GM12878 (cell line): ENCODE measurements at regions not wholly inside any gene's neighbourhood (a gene's known extent, or its start where the extent isn't known, plus 50 kb on each side); places are given as distances from the start of the nearest gene placed in this dataset.

Experiments
- ATAC-seq: fragments of 200-7000 bp; cut with Tn5 transposase; 3 replicates; pipeline ENCODE4 v1.9.1; 2020; ENCODE audit warnings: mild to moderate bottlenecking, moderate library complexity
- BruUV-seq: library from RNA; stranded (reverse); fragments of 400-500 nt; replicated peaks from 2 replicates; lab custom pipeline; 2021; lab: Mats Ljungman, UMichigan
- CTCF ChIA-PET: fragments of 300-600 bp; sonication (Branson Sonifier 250); formaldehyde crosslinking; extraction: SDS; loops from one replicate; lab custom pipeline; 2021; ENCODE audit warnings: inconsistent platforms; lab: Yijun Ruan, JAX
- POLR2A ChIA-PET: fragments of 350-600 bp; formaldehyde crosslinking; extraction: SDS; loops from one replicate; lab custom pipeline; 2021; ENCODE audit warnings: inconsistent platforms; lab: Charles Lee
- RAD21 ChIA-PET: fragments of 300-600 bp; sonication (Branson Sonifier 250); formaldehyde crosslinking; loops from one replicate; lab custom pipeline; 2023; ENCODE audit warnings: antibody characterized with exemption; ENCODE audit not compliant: unreplicated experiment; lab: Charles Lee
- SMC1A ChIA-PET: fragments of 300-600 bp; sonication (Branson Sonifier 250); formaldehyde crosslinking; loops from one replicate; lab custom pipeline; 2023; ENCODE audit not compliant: unreplicated experiment, uncharacterized antibody; lab: Charles Lee
- DNase-seq: peaks from one replicate; pipeline ENCODE4 v3.0.0-alpha.2; 2011; ENCODE audit warnings: low read depth, low spot score
- FAIRE-seq: peaks from 3 replicates; lab custom pipeline; 2011; peaks lifted over from hg19 to GRCh38; lab: Jason Lieb, UNC
- H2AFZ ChIP-seq: 2 replicates; pipeline ENCODE4 v1.6.0; 2011; ENCODE audit warnings: low read depth, low read length, control low read depth; ENCODE audit not compliant: control insufficient read depth
- H3K27ac ChIP-seq: 2 replicates; pipeline ENCODE4 v1.5.1; 2011; ENCODE audit warnings: control low read depth; ENCODE audit not compliant: control insufficient read depth, insufficient read depth
- H3K27me3 ChIP-seq, 2 experiments: replicated peaks in 1 of 2; 2 replicates each; pipeline versions ENCODE4 v1.6.0 to v1.6.1; 2011; ENCODE audit warnings: low read length in 1 of 2; ENCODE audit not compliant: control insufficient read depth in 2 of 2, insufficient read depth in 2 of 2
- H3K36me3 ChIP-seq, 2 experiments: 2 replicates each; pipeline ENCODE4 v1.5.1; 2011; ENCODE audit warnings: low read length in 1 of 2; ENCODE audit not compliant: control insufficient read depth in 2 of 2, insufficient read depth in 2 of 2
- H3K4me1 ChIP-seq: 2 replicates; pipeline ENCODE4 v1.6.1; 2011; ENCODE audit warnings: mild to moderate bottlenecking, low read length, moderate library complexity, mixed read lengths; ENCODE audit not compliant: control insufficient read depth, insufficient read depth
- H3K4me2 ChIP-seq: 2 replicates; pipeline ENCODE4 v1.6.0; 2011; ENCODE audit warnings: control low read depth; ENCODE audit not compliant: control insufficient read depth, insufficient read depth
- H3K4me3 ChIP-seq: fragments of 200-600 bp; sonication (generic); 2 replicates; pipeline ENCODE4 v1.5.1; 2016
- H3K79me2 ChIP-seq: 2 replicates; pipeline ENCODE4 v1.6.0; 2011; ENCODE audit warnings: low read length; ENCODE audit not compliant: control insufficient read depth, insufficient read depth
- H3K9ac ChIP-seq: 2 replicates; pipeline ENCODE4 v1.8.0; 2011; ENCODE audit warnings: low read length, control low read depth, mixed read lengths; ENCODE audit not compliant: control insufficient read depth, insufficient read depth
- H3K9me3 ChIP-seq: replicated peaks from 3 replicates; pipeline ENCODE4 v1.5.1; 2011; ENCODE audit warnings: mild to moderate bottlenecking, low read length; ENCODE audit not compliant: control insufficient read depth, insufficient read depth
- H4K20me1 ChIP-seq: 2 replicates; pipeline ENCODE4 v1.6.0; 2011; ENCODE audit not compliant: control insufficient read depth, insufficient read depth
- BCL11A ChIP-seq: IDR thresholded peaks from 2 replicates; pipeline ENCODE4 v1.6.1; 2011; ENCODE audit warnings: low read depth, low read length
- BHLHE40 ChIP-seq, 2 experiments: fragments of 450-650 bp in 1 of 2; IDR thresholded peaks; 2 replicates each; pipeline ENCODE4 v1.6.1; 2011 to 2017; ENCODE audit warnings: low read depth in 2 of 2, borderline replicate concordance in 1 of 2, improper control_type of control experiment in 1 of 2, low read length in 1 of 2, mild to moderate bottlenecking in 1 of 2
- BRCA1 ChIP-seq: IDR thresholded peaks from 2 replicates; pipeline ENCODE4 v1.6.1; 2011; ENCODE audit warnings: low read depth, low read length, improper control_type of control experiment
- CHD1 ChIP-seq: IDR thresholded peaks from 2 replicates; pipeline ENCODE4 v1.6.1; 2012; ENCODE audit warnings: low read depth, low read length, improper control_type of control experiment
- CHD2 ChIP-seq: IDR thresholded peaks from 2 replicates; pipeline ENCODE4 v1.6.1; 2011; ENCODE audit warnings: low read depth, low read length, improper control_type of control experiment, borderline replicate concordance
- EGR1 ChIP-seq, 2 experiments: IDR thresholded peaks; 1 replicate in 1 of 2; 2 replicates in 1 of 2; pipeline ENCODE4 v1.6.1; 2011 to 2012; ENCODE audit warnings: low read depth in 2 of 2, low read length in 2 of 2, borderline replicate concordance in 1 of 2, mild to moderate bottlenecking in 1 of 2, moderate library complexity in 1 of 2
- FOS ChIP-seq: IDR thresholded peaks from 3 replicates; pipeline ENCODE4 v1.6.1; 2011; ENCODE audit warnings: borderline replicate concordance; ENCODE audit not compliant: insufficient read length; ENCODE audit errors: extremely low read depth
- FOXK2 ChIP-seq: fragments of 450-650 bp; IDR thresholded peaks from 2 replicates; pipeline ENCODE4 v1.6.1; 2017; ENCODE audit warnings: mild to moderate bottlenecking, moderate library complexity
- HDAC6 ChIP-seq: fragments of 200-600 bp; sonication (generic); IDR thresholded peaks from one replicate; pipeline ENCODE4 v1.8.0; 2017; ENCODE audit warnings: antibody characterized with exemption; ENCODE audit not compliant: unreplicated experiment
- MLLT1 ChIP-seq: fragments of 450-650 bp; IDR thresholded peaks from 2 replicates; pipeline ENCODE4 v1.6.1; 2016; ENCODE audit warnings: mild to moderate bottlenecking
- NFIC ChIP-seq: IDR thresholded peaks from 2 replicates; pipeline ENCODE4 v1.6.1; 2012; ENCODE audit warnings: low read depth, mild to moderate bottlenecking, inconsistent platforms, low read length, moderate library complexity
- NR2F1 ChIP-seq: fragments of 450-650 bp; conservative IDR thresholded peaks from 2 replicates; pipeline ENCODE4 v1.6.1; 2017; ENCODE audit warnings: mild to moderate bottlenecking
- RB1 ChIP-seq: fragments of 450-650 bp; formaldehyde crosslinking; IDR thresholded peaks from 2 replicates; pipeline ENCODE4 v1.6.1; 2017; ENCODE audit warnings: mild to moderate bottlenecking, borderline replicate concordance
- SREBF2 ChIP-seq: IDR thresholded peaks from 2 replicates; pipeline ENCODE4 v1.6.1; 2012; ENCODE audit warnings: mild to moderate bottlenecking, low read length
- STAT3 ChIP-seq: IDR thresholded peaks from 2 replicates; pipeline ENCODE4 v1.6.1; 2011; ENCODE audit warnings: low read depth, low read length, improper control_type of control experiment
- TCF7 ChIP-seq: IDR thresholded peaks from 2 replicates; pipeline ENCODE4 v1.6.1; 2014; ENCODE audit warnings: antibody characterized with exemption, borderline replicate concordance
- WRNIP1 ChIP-seq: IDR thresholded peaks from 2 replicates; pipeline ENCODE4 v1.6.1; 2011; ENCODE audit warnings: low read depth, low read length, improper control_type of control experiment, borderline replicate concordance
- YY1 ChIP-seq: IDR thresholded peaks from 2 replicates; pipeline ENCODE4 v1.6.1; 2011; ENCODE audit warnings: low read depth, mild to moderate bottlenecking, low read length
- ZBTB11 ChIP-seq: fragments of 450-650 bp; formaldehyde crosslinking; IDR thresholded peaks from 2 replicates; pipeline ENCODE4 v1.5.0; 2022; ENCODE audit warnings: mild to moderate bottlenecking, missing genetic modification characterization
- WGBS: methylation state at CpG from one replicate; pipeline ENCODE4 v1.1.6; 2016; ENCODE audit warnings: low lambda C conversion rate; ENCODE audit not compliant: insufficient replicate concordance, insufficient coverage; ENCODE audit errors: missing lambda C conversion rate; 5-methylcytosine and 5-hydroxymethylcytosine counted together
- in situ Hi-C: fragments of 300-500 bp; cut with MboI; formaldehyde crosslinking; loops from 9 replicates; pipeline ENCODE4 v1.14.3; 2018; ENCODE audit warnings: mixed read lengths
- intact Hi-C: fragments of 100-400 bp; cut with micrococcal nuclease; formaldehyde crosslinking; loops from one replicate; pipeline ENCODE4 v1.14.2; 2022; ENCODE audit not compliant: unreplicated experiment
- TF ChIP-seq, protein P1 (sequence below): fragments of 150-350 bp; IDR thresholded peaks from 2 replicates; pipeline ENCODE4 v1.6.1; 2014; ENCODE audit warnings: mild to moderate bottlenecking, low read depth, low read length

DNA sequence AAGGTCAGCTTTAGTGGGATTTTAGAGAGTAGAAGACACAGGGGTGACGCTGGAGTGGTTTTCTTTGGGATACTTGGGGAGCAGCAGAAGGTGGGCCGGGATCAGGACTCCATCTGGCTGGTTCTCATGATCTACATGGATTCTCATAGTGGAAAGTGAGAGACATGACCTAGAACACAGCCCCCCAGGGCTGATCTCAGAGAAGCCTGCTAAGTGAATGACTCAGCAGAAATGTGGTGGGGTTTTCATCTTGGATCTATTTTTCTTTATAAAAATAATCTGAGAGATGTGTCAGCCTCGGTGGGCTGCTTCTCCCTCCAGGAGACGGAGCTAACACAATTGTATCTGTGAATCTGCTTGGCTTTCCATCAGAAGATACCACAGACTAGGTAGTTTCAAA lies 484.4 kb downstream of the TMEM121 start:
- Histone ChIP-seq H3K36me3 (no peaks in the 10 kb centered on the region), H3K4me3 (no peak overlapping the region), H3K79me2 (no peaks in the 10 kb centered on the region), H3K4me1 (no peaks in the 10 kb centered on the region), H3K4me2 (no peak overlapping the region), H3K9me3 (no peaks in the 10 kb centered on the region), H4K20me1 (no peaks in the 10 kb centered on the region), H2AFZ (no peak overlapping the region), H3K9ac (no peak overlapping the region), H3K27me3 (no peaks in the 10 kb centered on the region), H3K27ac (no peak overlapping the region)
- RAD21 ChIA-PET, result no interaction called here
- FAIRE-seq (no peak), DNase-seq (no peak), ATAC-seq (no peak)
- intact Hi-C loops (no loop called here), in situ Hi-C loops (loop anchor here (25.0 kb wide), 1 partner anchor 348 kb away; no protein-coding TSS in a partner anchor)
- TF ChIP-seq HDAC6 (no peak), RB1 (no peak), BHLHE40 (IDR thresholded peaks at IDR 0.05; ENCODE audit: borderline replicate concordance in 1 of 2, low read depth in 2 of 2, low read length in 1 of 2) (no peak), NFIC (no peak), BCL11A (no peak), TCF7 (no peak), CHD1 (no peak), STAT3 (no peak), FOXK2 (no peak), EGR1 (IDR thresholded peaks at IDR 0.05; ENCODE audit: borderline replicate concordance in 1 of 2, low read depth in 2 of 2, low read length in 2 of 2) (no peak), MLLT1 (no peak), WRNIP1 (no peak), ZBTB11 (CRISPR knock-in tag) (no peak), YY1 (no peak), FOS (no peak), BRCA1 (no peak), SREBF2 (no peak), CHD2 (no peak), NR2F1 (no peak)
- TF ChIP-seq, protein P1, sequence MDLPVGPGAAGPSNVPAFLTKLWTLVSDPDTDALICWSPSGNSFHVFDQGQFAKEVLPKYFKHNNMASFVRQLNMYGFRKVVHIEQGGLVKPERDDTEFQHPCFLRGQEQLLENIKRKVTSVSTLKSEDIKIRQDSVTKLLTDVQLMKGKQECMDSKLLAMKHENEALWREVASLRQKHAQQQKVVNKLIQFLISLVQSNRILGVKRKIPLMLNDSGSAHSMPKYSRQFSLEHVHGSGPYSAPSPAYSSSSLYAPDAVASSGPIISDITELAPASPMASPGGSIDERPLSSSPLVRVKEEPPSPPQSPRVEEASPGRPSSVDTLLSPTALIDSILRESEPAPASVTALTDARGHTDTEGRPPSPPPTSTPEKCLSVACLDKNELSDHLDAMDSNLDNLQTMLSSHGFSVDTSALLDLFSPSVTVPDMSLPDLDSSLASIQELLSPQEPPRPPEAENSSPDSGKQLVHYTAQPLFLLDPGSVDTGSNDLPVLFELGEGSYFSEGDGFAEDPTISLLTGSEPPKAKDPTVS, result no peak
- 81% methylated on average over 4 of the region's 4 CpGs for WGBS
- POLR2A ChIA-PET, result no interaction called here
- no TSS peak for BruUV-seq
- SMC1A ChIA-PET, result no interaction called here
- CTCF ChIA-PET, result no interaction called here
